ENCODE measurements at regions not wholly inside any gene's neighbourhood (a gene's known extent, or its start where the extent isn't known, plus 50 kb on each side); places are given as distances from the start of the nearest gene placed in this dataset.

- TF ChIP-seq, protein P1, sequence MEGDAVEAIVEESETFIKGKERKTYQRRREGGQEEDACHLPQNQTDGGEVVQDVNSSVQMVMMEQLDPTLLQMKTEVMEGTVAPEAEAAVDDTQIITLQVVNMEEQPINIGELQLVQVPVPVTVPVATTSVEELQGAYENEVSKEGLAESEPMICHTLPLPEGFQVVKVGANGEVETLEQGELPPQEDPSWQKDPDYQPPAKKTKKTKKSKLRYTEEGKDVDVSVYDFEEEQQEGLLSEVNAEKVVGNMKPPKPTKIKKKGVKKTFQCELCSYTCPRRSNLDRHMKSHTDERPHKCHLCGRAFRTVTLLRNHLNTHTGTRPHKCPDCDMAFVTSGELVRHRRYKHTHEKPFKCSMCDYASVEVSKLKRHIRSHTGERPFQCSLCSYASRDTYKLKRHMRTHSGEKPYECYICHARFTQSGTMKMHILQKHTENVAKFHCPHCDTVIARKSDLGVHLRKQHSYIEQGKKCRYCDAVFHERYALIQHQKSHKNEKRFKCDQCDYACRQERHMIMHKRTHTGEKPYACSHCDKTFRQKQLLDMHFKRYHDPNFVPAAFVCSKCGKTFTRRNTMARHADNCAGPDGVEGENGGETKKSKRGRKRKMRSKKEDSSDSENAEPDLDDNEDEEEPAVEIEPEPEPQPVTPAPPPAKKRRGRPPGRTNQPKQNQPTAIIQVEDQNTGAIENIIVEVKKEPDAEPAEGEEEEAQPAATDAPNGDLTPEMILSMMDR (conservative IDR thresholded peaks at IDR 0.05): no peak
- no peak for TF ChIP-seq EZH2 (IDR thresholded peaks at IDR 0.05; ENCODE audit: low read depth)
Observed at GRCh38 chr20:40481337-40481736, 207.7 kb downstream of the MAFB start.
